ENCODE measurements at regions not wholly inside any gene's neighbourhood (a gene's known extent, or its start where the extent isn't known, plus 50 kb on each side); places are given as distances from the start of the nearest gene placed in this dataset.

GRCh38 chr7:69259445-69259844 is 338.8 kb upstream of the AUTS2 start:
- TF ChIP-seq EZH2 (IDR thresholded peaks at IDR 0.05), result no peak
- no peak for TF ChIP-seq POLR2AphosphoS5 (IDR thresholded peaks at IDR 0.05; ENCODE audit: borderline replicate concordance, low read depth, low read length)
- no peak for TF ChIP-seq FOXP2 (optimal IDR thresholded peaks at IDR 0.05; ENCODE audit: control extremely low read depth, extremely low read length, insufficient read depth)
